Choroid plexus epithelial cell (primary cell): ENCODE measurements at regions not wholly inside any gene's neighbourhood (a gene's known extent, or its start where the extent isn't known, plus 50 kb on each side); places are given as distances from the start of the nearest gene placed in this dataset.

ENCODE experiments used
- DNase-seq: peaks from one replicate; pipeline ENCODE4 v3.0.0-alpha.2; 2010; ENCODE audit warnings: low read depth
- H3K4me3 ChIP-seq: 2 replicates; pipeline ENCODE4 v1.5.1; 2011; ENCODE audit warnings: low read depth, mild to moderate bottlenecking, control low read depth, low read length, moderate library complexity
- TF ChIP-seq, protein P1 (sequence below): conservative IDR thresholded peaks from 2 replicates; pipeline ENCODE4 v1.5.1; 2011; ENCODE audit warnings: low read depth, mild to moderate bottlenecking, control low read depth, inconsistent platforms, low read length, moderate library complexity

DNA sequence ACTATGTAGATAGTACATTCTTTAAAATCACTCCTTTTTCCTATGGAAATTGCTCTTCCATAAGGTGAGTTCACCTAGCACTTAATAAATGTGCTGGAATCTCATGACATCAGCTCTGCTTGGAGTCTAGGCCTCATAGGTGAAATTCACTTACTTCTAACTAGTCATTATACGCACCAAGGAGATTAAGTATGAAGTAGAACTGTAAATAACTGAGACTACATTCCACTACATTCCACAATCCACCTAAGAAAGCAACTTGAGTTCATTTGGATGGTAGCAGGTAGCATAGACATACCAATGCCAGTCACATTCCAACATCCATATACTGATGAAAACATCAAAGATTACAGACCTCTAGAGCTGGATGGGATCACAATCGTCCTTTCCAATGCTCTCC, 64.3 kb downstream of the NIBAN1 start:
- DNase-seq = no peak
- TF ChIP-seq, protein P1, sequence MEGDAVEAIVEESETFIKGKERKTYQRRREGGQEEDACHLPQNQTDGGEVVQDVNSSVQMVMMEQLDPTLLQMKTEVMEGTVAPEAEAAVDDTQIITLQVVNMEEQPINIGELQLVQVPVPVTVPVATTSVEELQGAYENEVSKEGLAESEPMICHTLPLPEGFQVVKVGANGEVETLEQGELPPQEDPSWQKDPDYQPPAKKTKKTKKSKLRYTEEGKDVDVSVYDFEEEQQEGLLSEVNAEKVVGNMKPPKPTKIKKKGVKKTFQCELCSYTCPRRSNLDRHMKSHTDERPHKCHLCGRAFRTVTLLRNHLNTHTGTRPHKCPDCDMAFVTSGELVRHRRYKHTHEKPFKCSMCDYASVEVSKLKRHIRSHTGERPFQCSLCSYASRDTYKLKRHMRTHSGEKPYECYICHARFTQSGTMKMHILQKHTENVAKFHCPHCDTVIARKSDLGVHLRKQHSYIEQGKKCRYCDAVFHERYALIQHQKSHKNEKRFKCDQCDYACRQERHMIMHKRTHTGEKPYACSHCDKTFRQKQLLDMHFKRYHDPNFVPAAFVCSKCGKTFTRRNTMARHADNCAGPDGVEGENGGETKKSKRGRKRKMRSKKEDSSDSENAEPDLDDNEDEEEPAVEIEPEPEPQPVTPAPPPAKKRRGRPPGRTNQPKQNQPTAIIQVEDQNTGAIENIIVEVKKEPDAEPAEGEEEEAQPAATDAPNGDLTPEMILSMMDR = no peak
- H3K4me3 ChIP-seq = no peak overlapping the region

- TF ChIP-seq, protein P1 = no peak
- DNase-seq = no peak
- H3K4me3 ChIP-seq = no peak overlapping the region
Measured at GRCh38 chr1:184909019-184909418, 65.3 kb downstream of the NIBAN1 start.

DNA sequence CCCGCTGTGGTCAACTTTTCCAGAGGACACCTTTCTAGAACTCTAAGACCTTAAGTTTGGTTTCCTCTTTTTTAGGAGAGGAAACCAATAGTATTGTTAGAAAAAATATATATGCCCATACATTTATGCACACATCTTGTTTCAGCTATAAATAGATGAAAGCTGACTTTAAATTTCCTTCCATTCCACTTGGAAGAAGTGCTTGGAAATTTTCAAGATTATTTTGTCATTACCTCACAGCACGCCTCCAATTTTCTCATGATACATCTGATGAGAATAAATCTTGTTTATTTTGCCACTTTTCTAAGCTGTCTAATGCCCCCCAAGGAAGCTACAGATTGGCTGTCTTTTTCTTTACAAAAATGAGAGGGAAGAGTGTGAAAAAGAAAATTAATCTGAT, 65.8 kb downstream of the NIBAN1 start:
- H3K4me3 ChIP-seq = no peak overlapping the region
- DNase-seq = no peak
- TF ChIP-seq, protein P1 = no peak

DNA sequence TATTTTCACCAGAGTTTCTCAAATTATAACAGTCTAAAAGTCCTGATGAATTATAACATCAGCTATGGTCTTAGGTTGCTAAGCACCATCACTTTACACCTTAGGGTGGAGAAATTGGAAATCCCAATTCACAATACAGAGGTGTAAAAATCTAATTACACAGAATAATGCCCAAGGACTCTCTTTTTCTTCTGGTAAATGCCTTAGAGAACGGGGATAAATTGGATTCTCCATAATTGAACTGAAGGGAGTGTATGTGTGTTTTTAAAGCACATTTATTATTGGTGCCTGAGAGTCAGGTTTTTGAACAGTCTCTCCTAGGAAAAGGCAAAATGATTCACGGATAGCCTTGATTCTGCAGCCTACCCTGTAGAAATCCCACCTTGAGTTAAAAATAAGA, 66.8 kb downstream of the NIBAN1 start:
- TF ChIP-seq, protein P1 = no peak
- no peak overlapping the region for H3K4me3 ChIP-seq
- DNase-seq = no peak

GRCh38 chr1:184906761-184907160, 67.5 kb downstream of the NIBAN1 start:
- TF ChIP-seq, protein P1 = no peak
- no peak overlapping the region for H3K4me3 ChIP-seq
- peak; percentile 47 for DNase-seq

GRCh38 chr1:184905601-184906322, 68.5 kb downstream of the NIBAN1 start:
- no peak for DNase-seq
- TF ChIP-seq, protein P1 = no peak
- no peak overlapping the region for H3K4me3 ChIP-seq

GRCh38 chr1:184903111-184903692, 71.1 kb downstream of the NIBAN1 start:
- DNase-seq = no peak
- TF ChIP-seq, protein P1 = no peak
- no peak overlapping the region for H3K4me3 ChIP-seq
